ENCODE measurements at regions not wholly inside any gene's neighbourhood (a gene's known extent, or its start where the extent isn't known, plus 50 kb on each side); places are given as distances from the start of the nearest gene placed in this dataset.
A peak's percentile ranks its signal among the peaks of the same experiment; 100 is the strongest.
"Not testable (repeated sequence)": the region's sequence is repeated elsewhere in the genome, so short reads cannot be mapped to it uniquely, and the experiment has no call there.

DNA sequence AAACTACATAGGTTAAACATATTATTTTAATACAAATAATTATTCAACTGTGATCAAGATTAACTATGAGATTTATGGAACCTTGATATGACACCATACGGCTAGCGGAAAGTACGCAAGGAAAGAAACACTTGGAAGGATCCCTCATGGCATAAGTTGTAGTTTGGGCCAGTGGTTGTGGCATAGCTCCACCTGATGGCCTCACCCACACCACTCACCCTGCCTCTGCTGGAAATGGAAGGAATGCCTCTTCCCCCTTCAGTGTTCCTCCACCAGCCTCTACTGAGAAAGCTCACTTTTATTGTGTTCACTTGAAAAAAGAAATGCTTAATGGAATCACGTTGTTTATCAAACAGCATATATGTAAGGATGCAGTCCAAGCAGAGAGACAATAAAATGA lies 86.4 kb downstream of the BMP15 start:
- no peak for DNase-seq (ENCODE audit: low read depth)
- TF ChIP-seq, protein P1, sequence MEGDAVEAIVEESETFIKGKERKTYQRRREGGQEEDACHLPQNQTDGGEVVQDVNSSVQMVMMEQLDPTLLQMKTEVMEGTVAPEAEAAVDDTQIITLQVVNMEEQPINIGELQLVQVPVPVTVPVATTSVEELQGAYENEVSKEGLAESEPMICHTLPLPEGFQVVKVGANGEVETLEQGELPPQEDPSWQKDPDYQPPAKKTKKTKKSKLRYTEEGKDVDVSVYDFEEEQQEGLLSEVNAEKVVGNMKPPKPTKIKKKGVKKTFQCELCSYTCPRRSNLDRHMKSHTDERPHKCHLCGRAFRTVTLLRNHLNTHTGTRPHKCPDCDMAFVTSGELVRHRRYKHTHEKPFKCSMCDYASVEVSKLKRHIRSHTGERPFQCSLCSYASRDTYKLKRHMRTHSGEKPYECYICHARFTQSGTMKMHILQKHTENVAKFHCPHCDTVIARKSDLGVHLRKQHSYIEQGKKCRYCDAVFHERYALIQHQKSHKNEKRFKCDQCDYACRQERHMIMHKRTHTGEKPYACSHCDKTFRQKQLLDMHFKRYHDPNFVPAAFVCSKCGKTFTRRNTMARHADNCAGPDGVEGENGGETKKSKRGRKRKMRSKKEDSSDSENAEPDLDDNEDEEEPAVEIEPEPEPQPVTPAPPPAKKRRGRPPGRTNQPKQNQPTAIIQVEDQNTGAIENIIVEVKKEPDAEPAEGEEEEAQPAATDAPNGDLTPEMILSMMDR (conservative IDR thresholded peaks at IDR 0.05; ENCODE audit: control insufficient read depth, insufficient read depth, low read depth, low read length), result no peak
- no peak overlapping the region for H3K4me3 ChIP-seq (ENCODE audit: control insufficient read depth, low read depth, low read length)

DNA sequence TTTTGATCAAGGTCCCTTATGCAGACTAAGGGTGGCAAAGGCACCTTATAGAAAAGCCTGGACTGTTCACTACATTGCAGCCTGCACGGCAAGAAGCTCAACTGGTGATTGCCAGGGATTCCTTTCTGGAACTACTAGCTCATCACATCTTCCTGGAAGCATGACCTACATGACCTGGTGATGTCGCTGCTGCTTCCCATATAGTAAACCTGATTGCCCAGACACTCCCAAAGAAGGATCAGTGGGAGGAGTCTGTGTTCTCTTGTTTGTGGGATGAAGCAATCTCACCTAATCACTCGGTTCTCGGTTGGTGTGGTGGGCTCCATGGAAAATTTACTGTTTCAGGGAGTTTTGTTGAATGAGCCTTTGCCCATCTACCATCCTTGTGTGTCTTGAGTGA lies 89.8 kb downstream of the BMP15 start:
- not testable (repeated sequence) for DNase-seq (ENCODE audit: low read depth); H3K4me3 ChIP-seq (ENCODE audit: control insufficient read depth, low read depth, low read length)

DNA sequence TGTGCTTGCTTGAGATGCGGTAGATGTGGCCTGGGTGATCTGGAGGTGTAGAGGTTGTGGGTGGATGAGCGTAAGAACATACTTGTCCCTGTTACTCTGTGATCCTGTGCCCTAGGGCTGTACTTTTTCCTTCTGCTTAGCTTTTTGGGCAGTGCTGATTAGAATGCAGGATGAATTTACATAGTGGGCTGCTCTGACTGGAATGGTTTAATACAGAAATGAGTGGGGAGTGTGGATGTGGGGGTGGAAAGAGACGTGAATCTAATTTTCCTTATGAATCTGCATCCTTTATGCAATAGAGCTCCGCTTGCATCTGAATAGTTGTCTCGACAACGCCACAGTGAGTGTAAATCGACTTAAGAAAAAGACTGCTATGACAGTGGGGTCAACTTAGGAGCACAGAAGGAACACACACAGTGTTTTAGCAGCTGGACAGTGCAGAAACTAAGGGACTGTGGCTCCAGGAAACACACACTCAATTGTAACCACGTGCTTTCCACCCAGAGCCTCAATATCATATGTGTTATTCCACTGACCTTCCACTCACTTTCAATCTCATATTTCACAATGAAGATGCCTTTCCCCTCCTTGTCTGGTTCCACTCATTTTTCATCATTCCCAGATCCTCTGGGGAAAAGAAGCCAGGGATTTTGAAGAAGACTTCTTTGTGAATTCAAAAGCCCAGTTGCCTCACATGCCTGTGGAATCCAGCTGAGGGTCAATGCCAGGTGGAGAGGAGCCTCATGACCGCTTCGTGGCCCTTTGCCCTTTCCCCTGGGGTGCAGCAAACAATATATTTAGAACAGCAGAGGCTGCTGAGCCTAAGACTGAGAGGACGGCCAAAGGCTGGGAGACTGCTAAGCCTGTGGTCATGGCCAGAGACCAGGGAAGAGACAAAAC lies 91.4 kb downstream of the BMP15 start:
- not testable (repeated sequence) for H3K4me3 ChIP-seq (ENCODE audit: control insufficient read depth, low read depth, low read length)
- DNase-seq (ENCODE audit: low read depth), result peak; percentile 30

DNA sequence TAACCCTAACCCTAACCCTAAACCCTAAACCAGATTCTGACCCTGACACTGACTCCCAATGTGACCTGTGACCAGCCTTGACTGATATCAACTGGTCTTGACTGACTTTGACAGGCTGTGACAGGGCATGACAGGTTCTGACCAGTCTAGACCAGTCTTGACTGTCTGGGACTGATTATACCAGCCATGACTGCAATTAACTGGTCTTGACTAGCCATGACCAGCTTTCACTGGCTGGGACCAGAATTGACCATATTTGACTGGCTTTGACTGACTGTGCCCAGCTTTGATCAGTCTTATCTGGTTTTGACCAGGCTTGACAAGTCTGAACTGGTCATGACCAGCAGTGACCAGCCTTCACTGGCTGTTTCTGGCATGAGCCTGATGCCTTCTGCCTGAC lies 95.5 kb downstream of the BMP15 start:
- DNase-seq (ENCODE audit: low read depth), result no peak
- no peak overlapping the region for H3K4me3 ChIP-seq (ENCODE audit: control insufficient read depth, low read depth, low read length)
- TF ChIP-seq, protein P1 (conservative IDR thresholded peaks at IDR 0.05; ENCODE audit: control insufficient read depth, insufficient read depth, low read depth, low read length), result no peak

DNA sequence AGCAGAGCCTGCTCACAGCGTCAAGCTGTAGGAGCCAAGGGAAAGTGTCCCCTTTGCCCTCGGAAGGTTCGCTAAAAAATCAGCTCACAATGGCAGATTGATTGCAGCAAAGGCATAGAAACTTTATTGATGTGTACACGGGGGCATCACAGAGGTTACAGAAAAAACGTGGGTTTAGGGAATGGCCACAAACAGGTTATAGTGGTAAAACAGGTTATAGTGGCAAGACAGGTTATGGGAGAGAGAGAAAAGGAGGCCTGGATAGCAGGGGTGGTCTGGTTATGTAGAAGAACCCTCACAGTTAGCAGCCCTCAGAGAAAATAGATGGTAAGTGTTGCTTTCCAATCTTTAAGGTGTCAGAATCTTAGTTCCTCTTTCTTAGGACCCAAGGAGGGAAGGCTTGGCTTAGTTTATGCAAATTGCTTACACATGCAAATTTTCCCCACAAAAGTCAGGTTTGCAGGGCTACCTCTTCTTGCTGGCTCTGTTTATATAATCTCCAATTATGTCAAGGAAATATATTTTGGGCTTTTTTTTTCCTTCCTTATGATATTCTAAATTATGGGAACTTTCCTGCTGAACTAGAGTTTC lies 113.7 kb downstream of the BMP15 start:
- DNase-seq (ENCODE audit: low read depth), result no peak
- no peak overlapping the region for H3K4me3 ChIP-seq (ENCODE audit: control insufficient read depth, low read depth, low read length)
- TF ChIP-seq, protein P1 (conservative IDR thresholded peaks at IDR 0.05; ENCODE audit: control insufficient read depth, insufficient read depth, low read depth, low read length), result no peak

DNA sequence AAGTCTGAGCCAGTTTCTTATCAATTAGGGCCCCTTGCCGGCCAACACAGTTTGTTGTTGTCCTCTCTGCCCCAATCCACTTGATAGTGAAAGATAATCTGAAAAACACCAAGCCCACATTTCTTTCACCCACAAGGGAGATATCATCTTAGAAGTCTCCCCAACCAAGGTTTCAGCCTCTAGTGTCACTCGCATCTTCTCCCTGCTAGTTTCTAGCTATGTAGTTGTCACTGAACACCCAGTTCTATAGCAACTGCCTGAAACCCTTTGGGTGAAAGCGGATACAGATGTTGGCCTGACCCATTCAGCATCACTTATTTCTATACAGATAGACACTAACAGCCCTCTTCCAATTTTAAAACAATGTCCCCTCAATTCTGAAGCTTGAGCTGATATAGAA lies 116.3 kb downstream of the BMP15 start:
- H3K4me3 ChIP-seq (ENCODE audit: control insufficient read depth, low read depth, low read length), result no peak overlapping the region
- TF ChIP-seq, protein P1 (conservative IDR thresholded peaks at IDR 0.05; ENCODE audit: control insufficient read depth, insufficient read depth, low read depth, low read length), result no peak
- no peak for DNase-seq (ENCODE audit: low read depth)

DNA sequence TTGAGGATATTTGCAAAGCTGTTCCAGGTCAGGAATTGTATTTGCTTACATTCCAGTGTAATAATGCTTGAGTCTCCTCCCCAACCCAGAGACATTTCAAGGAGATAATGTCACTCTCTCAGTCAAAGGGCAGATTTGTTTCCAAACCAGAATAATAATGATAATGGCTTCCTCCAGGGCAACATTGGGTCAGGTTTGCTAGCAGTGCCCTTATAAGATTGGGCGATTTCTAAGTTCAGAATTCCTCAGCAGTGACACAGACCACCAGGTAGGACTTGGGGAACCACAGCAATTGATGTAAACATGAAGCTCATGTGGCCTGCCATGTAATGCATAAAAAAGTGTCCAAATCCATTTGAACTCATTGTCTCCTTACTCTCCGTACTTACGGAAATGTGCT lies 125.2 kb downstream of the BMP15 start:
- DNase-seq (ENCODE audit: low read depth), result no peak
- TF ChIP-seq, protein P1 (conservative IDR thresholded peaks at IDR 0.05; ENCODE audit: control insufficient read depth, insufficient read depth, low read depth, low read length), result no peak
- H3K4me3 ChIP-seq (ENCODE audit: control insufficient read depth, low read depth, low read length), result no peak overlapping the region
